ENCODE measurements at regions not wholly inside any gene's neighbourhood (a gene's known extent, or its start where the extent isn't known, plus 50 kb on each side); places are given as distances from the start of the nearest gene placed in this dataset.

DNA sequence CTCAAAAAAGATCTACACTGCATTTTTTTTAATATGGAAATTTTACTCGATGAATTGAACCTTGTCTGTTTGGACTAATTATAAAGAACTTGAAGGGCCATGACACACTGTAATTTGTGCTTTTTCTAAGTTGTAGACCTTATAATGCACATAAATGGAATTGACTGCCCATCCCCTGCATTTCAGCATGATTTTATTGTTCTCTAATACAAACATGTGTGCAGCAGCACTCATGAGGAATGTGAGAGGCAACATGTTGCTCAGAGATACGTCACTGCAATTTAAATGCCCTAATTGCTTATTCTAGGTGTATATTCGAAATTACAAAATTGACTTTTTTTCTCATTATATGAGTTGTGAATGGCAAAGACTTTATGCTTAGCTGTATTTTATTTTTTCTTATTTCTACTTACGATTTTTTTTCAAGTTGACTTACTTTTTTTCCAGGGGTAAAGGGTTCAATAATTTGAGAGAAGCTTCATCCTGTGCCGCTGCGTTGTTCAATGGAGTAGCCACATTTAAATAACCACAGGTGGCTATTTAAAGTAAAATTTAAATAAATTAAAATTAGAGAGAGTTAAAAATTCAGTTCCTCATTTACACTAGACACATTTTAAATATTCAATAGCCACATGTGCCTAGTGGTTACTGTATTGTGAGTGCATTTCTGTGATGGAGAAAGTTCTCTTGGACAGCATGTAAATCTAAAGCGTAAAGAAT lies 1346.4 kb downstream of the ROBO1 start:
- DNase-seq: no peak

GRCh38 chr3:78424656-78425055 lies 1343.1 kb downstream of the ROBO1 start:
- DNase-seq: no peak

DNA sequence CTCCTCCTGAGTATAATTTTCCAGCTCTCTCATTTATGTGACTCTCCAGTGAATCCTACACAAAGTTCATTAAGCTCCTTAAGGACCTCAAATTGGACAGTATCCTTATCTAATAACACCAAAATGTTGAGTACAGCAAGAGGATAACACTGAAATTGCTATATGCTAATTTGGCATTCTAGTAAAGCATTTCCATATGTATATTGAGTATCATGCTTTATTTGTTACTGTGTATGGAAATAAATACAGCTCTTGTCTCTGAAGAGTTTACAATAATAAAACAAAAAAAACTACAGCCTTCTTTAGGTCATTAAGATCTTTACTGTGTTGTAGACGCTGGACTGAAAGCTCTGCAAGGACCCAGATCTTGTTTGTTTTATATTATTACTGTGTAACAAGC lies 1341.3 kb downstream of the ROBO1 start:
- no peak for DNase-seq

- no peak for DNase-seq
Measured at GRCh38 chr3:78427303-78427702, 1340.5 kb downstream of the ROBO1 start.

- no peak for DNase-seq
Measured at GRCh38 chr3:78430741-78431140, 1337.1 kb downstream of the ROBO1 start.

DNA sequence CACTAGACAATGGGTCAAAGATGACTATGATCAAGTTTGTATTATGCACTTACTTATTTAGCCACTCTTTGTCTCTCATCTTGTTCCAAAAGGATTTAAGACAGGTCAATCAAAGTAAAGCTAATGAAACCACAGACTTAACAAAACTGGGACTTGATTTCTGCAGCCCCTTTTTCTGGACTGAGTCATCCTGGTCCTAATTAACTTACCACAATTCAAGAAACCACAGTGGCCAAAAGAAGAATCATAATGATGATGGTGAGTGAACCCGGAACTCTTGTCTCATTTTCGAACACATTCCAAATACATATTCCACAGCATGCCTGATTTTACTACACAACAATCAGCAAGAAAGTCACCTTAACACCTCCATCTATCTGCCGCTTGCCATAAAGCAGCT lies 1333.0 kb downstream of the ROBO1 start:
- DNase-seq: no peak

GRCh38 chr3:78455166-78455565 lies 1312.6 kb downstream of the ROBO1 start:
- peak; percentile 2 for DNase-seq

- DNase-seq: peak; percentile 5
Measured at GRCh38 chr3:78455712-78456433, 1311.9 kb downstream of the ROBO1 start.

DNA sequence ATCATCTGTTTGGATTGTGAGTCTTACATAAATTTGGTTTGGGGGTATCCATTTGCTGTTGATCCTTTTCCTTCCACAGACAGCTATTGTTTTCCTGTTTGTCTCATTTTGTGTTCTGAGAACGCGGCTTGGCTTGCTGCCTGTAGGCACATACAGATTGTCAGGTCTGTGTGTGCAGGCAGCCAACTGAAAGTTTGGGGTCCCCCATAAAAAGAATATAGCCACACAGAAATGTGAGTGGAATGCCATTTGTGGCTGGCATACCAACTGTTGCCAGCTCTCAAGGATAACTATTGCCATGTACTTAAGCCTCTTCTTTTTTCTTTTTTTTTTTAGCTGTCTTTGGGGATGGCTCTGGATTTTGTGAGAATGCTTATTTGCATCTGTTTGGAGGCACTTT lies 1308.0 kb downstream of the ROBO1 start:
- no peak for DNase-seq

GRCh38 chr3:78462021-78462420 lies 1305.8 kb downstream of the ROBO1 start:
- no peak for DNase-seq

DNA sequence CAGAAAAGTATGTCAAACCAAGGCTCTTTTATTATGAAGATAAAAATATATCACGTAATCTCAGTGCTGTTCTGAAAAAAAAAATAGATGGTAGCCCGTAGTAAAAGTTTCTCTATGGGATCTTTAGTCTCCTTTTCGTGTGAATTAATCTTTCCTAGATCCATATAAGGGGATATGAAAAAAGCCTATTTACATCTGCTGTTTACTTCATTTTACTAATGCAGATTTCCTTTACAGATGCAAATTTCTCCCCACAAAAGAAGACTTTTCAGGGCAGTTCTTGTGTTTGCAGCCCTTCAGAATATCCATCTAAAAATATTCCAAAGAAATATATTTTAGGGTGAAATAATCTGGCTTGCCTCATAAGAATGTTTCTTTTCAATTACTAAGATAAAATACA lies 1291.7 kb downstream of the ROBO1 start:
- no peak for DNase-seq

- DNase-seq: no peak
Measured at GRCh38 chr3:78481050-78481449, 1286.7 kb downstream of the ROBO1 start.

- peak; percentile 32 for DNase-seq
Measured at GRCh38 chr3:78483090-78483489, 1284.7 kb downstream of the ROBO1 start.

GRCh38 chr3:78494851-78495250 lies 1272.9 kb downstream of the ROBO1 start:
- DNase-seq: no peak

- no peak for DNase-seq
Measured at GRCh38 chr3:78495301-78495700, 1272.5 kb downstream of the ROBO1 start.

DNA sequence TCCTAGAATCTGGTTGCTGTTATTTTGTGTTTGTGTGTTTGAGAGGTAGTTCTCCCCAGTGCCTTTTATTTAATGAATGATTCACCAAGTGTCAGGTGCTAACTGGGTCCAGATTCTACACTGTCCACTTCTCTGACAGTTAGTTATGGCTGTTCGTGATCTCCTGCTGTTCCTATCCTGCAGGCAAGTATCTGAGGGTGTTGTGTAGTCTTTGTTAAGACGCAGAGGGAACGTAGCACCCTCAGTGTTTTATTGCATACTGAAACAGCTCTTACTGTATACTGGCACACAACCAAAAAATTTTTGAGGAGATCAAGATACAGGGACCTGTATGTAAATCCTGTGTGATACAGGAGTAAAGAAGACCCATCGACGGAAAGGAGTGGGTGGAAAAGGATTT lies 1271.3 kb downstream of the ROBO1 start:
- no peak for DNase-seq

- no peak for DNase-seq
Measured at GRCh38 chr3:78497021-78497420, 1270.8 kb downstream of the ROBO1 start.

GRCh38 chr3:78497767-78498166 lies 1270.0 kb downstream of the ROBO1 start:
- no peak for DNase-seq

GRCh38 chr3:78506061-78506460 lies 1261.7 kb downstream of the ROBO1 start:
- DNase-seq: no peak

DNA sequence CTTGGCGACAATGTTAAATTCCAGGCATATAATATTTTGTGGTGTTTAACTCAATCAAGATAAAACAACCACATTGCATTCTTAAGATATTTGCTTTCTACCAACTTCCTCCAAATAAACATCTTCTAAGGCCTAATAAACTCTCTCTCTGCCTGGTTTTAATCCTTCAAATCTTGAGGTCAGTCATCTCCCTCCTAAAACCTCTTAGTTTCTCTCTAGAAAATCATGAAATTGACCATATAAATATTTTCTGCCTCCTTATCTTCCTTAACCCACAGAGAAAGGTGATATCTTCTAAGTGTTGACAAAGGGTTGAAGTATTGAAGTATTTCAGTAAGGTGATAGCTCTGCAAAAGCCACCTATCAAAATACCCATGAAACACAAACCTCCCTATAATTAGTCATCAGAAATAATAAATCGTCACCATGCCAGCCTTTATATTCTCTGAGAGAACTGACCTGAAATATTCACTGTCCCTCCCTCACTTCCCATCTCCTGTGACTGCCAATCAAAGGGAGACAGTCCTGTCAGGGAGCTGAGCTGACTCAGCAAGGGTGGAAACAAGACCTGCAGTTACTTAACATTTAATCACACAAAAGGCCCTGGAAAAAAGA lies 1261.1 kb downstream of the ROBO1 start:
- no peak for DNase-seq

GRCh38 chr3:78507196-78507984 lies 1260.4 kb downstream of the ROBO1 start:
- no peak for DNase-seq

DNA sequence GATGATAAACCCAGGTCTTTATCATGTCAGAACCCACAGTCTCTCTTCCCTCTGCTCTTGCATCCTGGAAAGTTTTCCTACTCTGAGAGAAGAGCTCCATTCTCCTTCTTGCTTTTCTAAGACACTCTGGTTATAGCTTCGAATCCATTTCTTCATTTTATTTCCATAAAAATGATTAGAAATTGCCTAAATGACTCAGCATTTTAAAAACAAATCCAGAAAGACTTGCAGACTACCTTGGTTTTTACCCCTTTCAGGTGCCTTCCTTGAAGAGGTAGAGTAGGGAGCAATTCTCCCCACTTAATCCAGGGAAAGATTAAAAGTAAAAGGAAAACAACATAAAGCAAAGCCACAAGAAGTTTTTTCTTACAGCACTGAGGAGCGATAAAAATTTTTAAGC lies 1256.0 kb downstream of the ROBO1 start:
- no peak for DNase-seq

Data from muscle of arm (tissue), 1 donor.